HL-60 (cell line): ENCODE measurements at regions not wholly inside any gene's neighbourhood (a gene's known extent, or its start where the extent isn't known, plus 50 kb on each side); places are given as distances from the start of the nearest gene placed in this dataset.

ENCODE experiments used
- DNase-seq, 2 experiments: peaks; one replicate each; pipeline ENCODE4 v3.0.0-alpha.2; 2010 to 2020; ENCODE audit warnings: low read depth in 1 of 2, low spot score in 1 of 2
- H3K27ac ChIP-seq: fragments of 250-450 bp; sonication (Bioruptor Pico); replicated peaks from 2 replicates; pipeline ENCODE4 v1.5.1; 2020; ENCODE audit warnings: mild to moderate bottlenecking, moderate library complexity
- H3K27me3 ChIP-seq: fragments of 250-450 bp; sonication (Bioruptor Pico); 2 replicates; pipeline ENCODE4 v1.5.1; 2021; ENCODE audit warnings: mild to moderate bottlenecking, moderate library complexity; ENCODE audit not compliant: insufficient read depth, poor library complexity, severe bottlenecking
- H3K4me3 ChIP-seq: replicated peaks from 2 replicates; pipeline ENCODE4 v1.5.1; 2011; ENCODE audit warnings: mild to moderate bottlenecking, control low read depth, low read length; ENCODE audit not compliant: insufficient read depth
- GABPA ChIP-seq: IDR thresholded peaks from 2 replicates; pipeline ENCODE4 v1.6.1; 2012; ENCODE audit warnings: low read depth
- POLR2AphosphoS5 ChIP-seq: IDR thresholded peaks from 2 replicates; pipeline ENCODE4 v1.6.1; 2012; ENCODE audit warnings: low read depth
- REST ChIP-seq: IDR thresholded peaks from 2 replicates; pipeline ENCODE4 v1.6.1; 2012; ENCODE audit warnings: low read depth; ENCODE audit not compliant: insufficient replicate concordance
- SPI1 ChIP-seq: IDR thresholded peaks from 2 replicates; pipeline ENCODE4 v1.6.1; 2012; ENCODE audit warnings: low read depth, mild to moderate bottlenecking, borderline replicate concordance
- TF ChIP-seq, protein P1 (sequence below): IDR thresholded peaks from one replicate; pipeline ENCODE4 v1.5.1; 2011; ENCODE audit warnings: low read length, control low read depth, inconsistent platforms; ENCODE audit not compliant: insufficient read depth

- Histone ChIP-seq H3K27me3 (no peaks in the 10 kb centered on the region), H3K27ac (no peak overlapping the region), H3K4me3 (no peak overlapping the region)
- DNase-seq = no peak
- TF ChIP-seq, protein P1, sequence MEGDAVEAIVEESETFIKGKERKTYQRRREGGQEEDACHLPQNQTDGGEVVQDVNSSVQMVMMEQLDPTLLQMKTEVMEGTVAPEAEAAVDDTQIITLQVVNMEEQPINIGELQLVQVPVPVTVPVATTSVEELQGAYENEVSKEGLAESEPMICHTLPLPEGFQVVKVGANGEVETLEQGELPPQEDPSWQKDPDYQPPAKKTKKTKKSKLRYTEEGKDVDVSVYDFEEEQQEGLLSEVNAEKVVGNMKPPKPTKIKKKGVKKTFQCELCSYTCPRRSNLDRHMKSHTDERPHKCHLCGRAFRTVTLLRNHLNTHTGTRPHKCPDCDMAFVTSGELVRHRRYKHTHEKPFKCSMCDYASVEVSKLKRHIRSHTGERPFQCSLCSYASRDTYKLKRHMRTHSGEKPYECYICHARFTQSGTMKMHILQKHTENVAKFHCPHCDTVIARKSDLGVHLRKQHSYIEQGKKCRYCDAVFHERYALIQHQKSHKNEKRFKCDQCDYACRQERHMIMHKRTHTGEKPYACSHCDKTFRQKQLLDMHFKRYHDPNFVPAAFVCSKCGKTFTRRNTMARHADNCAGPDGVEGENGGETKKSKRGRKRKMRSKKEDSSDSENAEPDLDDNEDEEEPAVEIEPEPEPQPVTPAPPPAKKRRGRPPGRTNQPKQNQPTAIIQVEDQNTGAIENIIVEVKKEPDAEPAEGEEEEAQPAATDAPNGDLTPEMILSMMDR = no peak
- TF ChIP-seq POLR2AphosphoS5 = no peak
- TF ChIP-seq REST = no peak
- TF ChIP-seq SPI1 = no peak
- no peak for TF ChIP-seq GABPA
Measured at GRCh38 chr17:73703917-73704316, 59.7 kb upstream of the SDK2 start.

DNA sequence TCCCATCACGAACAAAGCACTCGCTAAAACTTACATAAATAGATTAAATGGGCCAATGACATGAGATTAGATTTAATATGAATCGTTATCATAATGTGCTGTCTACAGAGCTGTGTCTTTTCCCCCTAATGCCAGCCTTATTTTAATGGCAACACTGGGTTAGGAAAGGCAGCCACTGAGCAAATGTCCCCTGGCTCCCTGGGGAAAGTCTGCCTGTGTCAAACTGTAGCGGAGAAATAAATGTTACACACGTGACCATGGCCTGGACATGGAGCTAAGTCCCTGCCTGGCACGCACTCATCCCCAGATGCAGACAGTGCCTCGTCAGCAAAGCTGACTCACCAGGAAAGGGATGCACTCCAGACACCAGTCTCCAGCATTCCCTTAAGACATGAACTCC, 61.3 kb upstream of the SDK2 start:
- H3K27me3 ChIP-seq = no peaks in the 10 kb centered on the region
- H3K27ac ChIP-seq = no peak overlapping the region
- TF ChIP-seq REST (no peak), GABPA (no peak)
- no peak for DNase-seq
- H3K4me3 ChIP-seq = no peak overlapping the region

- no peak for TF ChIP-seq REST
- TF ChIP-seq GABPA = no peak
- TF ChIP-seq, protein P1 = no peak
- no peak for TF ChIP-seq POLR2AphosphoS5
- no peak for TF ChIP-seq SPI1
- H3K27me3 ChIP-seq = no peaks in the 10 kb centered on the region
- H3K27ac ChIP-seq = no peak overlapping the region
- DNase-seq = no peak
- no peak overlapping the region for H3K4me3 ChIP-seq
Measured at GRCh38 chr17:73706428-73706827, 62.2 kb upstream of the SDK2 start.

DNA sequence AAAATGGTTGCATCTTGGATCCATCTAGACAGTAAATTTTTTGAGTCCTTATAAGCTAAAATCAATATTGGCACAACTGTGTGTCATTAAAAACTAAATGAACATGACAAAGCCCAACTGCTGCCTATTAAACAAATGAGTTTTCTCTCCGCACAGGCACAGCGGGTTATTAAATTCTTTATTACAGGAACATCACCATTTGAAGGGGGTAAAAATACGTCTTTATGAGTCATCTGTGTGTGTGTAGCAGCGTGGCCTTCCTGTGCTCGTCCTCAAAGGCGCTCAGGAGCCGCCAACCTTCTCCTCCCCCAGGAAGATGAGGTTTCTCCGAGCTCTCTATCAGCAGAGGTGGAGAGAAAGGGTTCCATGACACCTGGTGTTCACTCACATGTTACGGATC, 62.6 kb upstream of the SDK2 start:
- no peaks in the 10 kb centered on the region for H3K27me3 ChIP-seq
- no peak for TF ChIP-seq POLR2AphosphoS5
- TF ChIP-seq REST = no peak
- no peak for TF ChIP-seq SPI1
- no peak for TF ChIP-seq GABPA
- TF ChIP-seq, protein P1 = no peak
- H3K4me3 ChIP-seq = no peak overlapping the region
- DNase-seq = no peak
- H3K27ac ChIP-seq = no peak overlapping the region
